Fibroblast of skin of back (primary cell): ENCODE measurements at regions not wholly inside any gene's neighbourhood (a gene's known extent, or its start where the extent isn't known, plus 50 kb on each side); places are given as distances from the start of the nearest gene placed in this dataset.

Experiments
- DNase-seq: peaks from one replicate; pipeline ENCODE4 v3.0.0-alpha.2; 2013

GRCh38 chr15:97114900-97115760 is 784.6 kb downstream of the NR2F2 start:
- DNase-seq = no peak

- no peak for DNase-seq
Measured at GRCh38 chr15:97115761-97116070, 785.2 kb downstream of the NR2F2 start.

- no peak for DNase-seq
Measured at GRCh38 chr15:97124790-97125189, 794.3 kb downstream of the NR2F2 start.

- no peak for DNase-seq
Measured at GRCh38 chr15:97126553-97127233, 796.2 kb downstream of the NR2F2 start.

GRCh38 chr15:97129674-97130073 is 799.2 kb downstream of the NR2F2 start:
- no peak for DNase-seq

GRCh38 chr15:97140216-97140615 is 809.7 kb downstream of the NR2F2 start:
- no peak for DNase-seq

GRCh38 chr15:97141360-97141759 is 810.9 kb downstream of the NR2F2 start:
- no peak for DNase-seq

- no peak for DNase-seq
Measured at GRCh38 chr15:97141871-97142270, 811.4 kb downstream of the NR2F2 start.

GRCh38 chr15:97143592-97144376 is 813.3 kb downstream of the NR2F2 start:
- no peak for DNase-seq

- DNase-seq = no peak
Measured at GRCh38 chr15:97144377-97144711, 813.8 kb downstream of the NR2F2 start.

- no peak for DNase-seq
Measured at GRCh38 chr15:97146929-97147870, 813.3 kb upstream of the ARRDC4 start.

- no peak for DNase-seq
Measured at GRCh38 chr15:97153356-97153965, 807.0 kb upstream of the ARRDC4 start.

GRCh38 chr15:97156739-97157265 is 803.7 kb upstream of the ARRDC4 start:
- DNase-seq = no peak

GRCh38 chr15:97162805-97163495 is 797.6 kb upstream of the ARRDC4 start:
- DNase-seq = no peak

GRCh38 chr15:97165205-97165604 is 795.3 kb upstream of the ARRDC4 start:
- no peak for DNase-seq

- no peak for DNase-seq
Measured at GRCh38 chr15:97168704-97169475, 791.6 kb upstream of the ARRDC4 start.

- no peak for DNase-seq
Measured at GRCh38 chr15:97171556-97171955, 788.9 kb upstream of the ARRDC4 start.

- no peak for DNase-seq
Measured at GRCh38 chr15:97174886-97175540, 785.5 kb upstream of the ARRDC4 start.

- no peak for DNase-seq
Measured at GRCh38 chr15:97177151-97177577, 783.3 kb upstream of the ARRDC4 start.

GRCh38 chr15:97182581-97182980 is 777.9 kb upstream of the ARRDC4 start:
- DNase-seq = no peak
